DMS79 (cell line): ENCODE measurements at regions not wholly inside any gene's neighbourhood (a gene's known extent, or its start where the extent isn't known, plus 50 kb on each side); places are given as distances from the start of the nearest gene placed in this dataset.
A peak's percentile ranks its signal among the peaks of the same experiment; 100 is the strongest.

ENCODE experiments used
- DNase-seq: peaks from one replicate; lab custom pipeline; 2025; lab: John Stamatoyannopoulos, UW

GRCh38 chr1:60589916-60590315, 492.4 kb upstream of the NFIA start:
- no peak for DNase-seq

- no peak for DNase-seq
These were observed 493.2 kb upstream of the NFIA start for GRCh38 chr1:60589046-60589748.

- no peak for DNase-seq
These were observed 498.0 kb upstream of the NFIA start for GRCh38 chr1:60584371-60584770.

- no peak for DNase-seq
These were observed 498.7 kb upstream of the NFIA start for GRCh38 chr1:60583696-60584095.

- no peak for DNase-seq
These were observed 500.7 kb upstream of the NFIA start for GRCh38 chr1:60581455-60582220.

- no peak for DNase-seq
These were observed 503.5 kb upstream of the C1orf87 start for GRCh38 chr1:60577029-60577428.

GRCh38 chr1:60575326-60575977, 501.9 kb upstream of the C1orf87 start:
- no peak for DNase-seq

GRCh38 chr1:60573726-60574409, 500.3 kb upstream of the C1orf87 start:
- DNase-seq, result no peak

GRCh38 chr1:60573121-60573520, 499.6 kb upstream of the C1orf87 start:
- DNase-seq, result no peak

GRCh38 chr1:60572378-60572777, 498.8 kb upstream of the C1orf87 start:
- DNase-seq, result no peak

- DNase-seq, result no peak
These were observed 498.2 kb upstream of the C1orf87 start for GRCh38 chr1:60571811-60572210.

GRCh38 chr1:60569189-60569588, 495.6 kb upstream of the C1orf87 start:
- no peak for DNase-seq

GRCh38 chr1:60567256-60567655, 493.7 kb upstream of the C1orf87 start:
- DNase-seq, result no peak

GRCh38 chr1:60564916-60565750, 491.6 kb upstream of the C1orf87 start:
- DNase-seq, result no peak

GRCh38 chr1:60563777-60564535, 490.4 kb upstream of the C1orf87 start:
- no peak for DNase-seq

- no peak for DNase-seq
These were observed 489.2 kb upstream of the C1orf87 start for GRCh38 chr1:60562740-60563139.

- no peak for DNase-seq
These were observed 487.1 kb upstream of the C1orf87 start for GRCh38 chr1:60560701-60561100.

GRCh38 chr1:60558236-60558635, 484.7 kb upstream of the C1orf87 start:
- no peak for DNase-seq

- no peak for DNase-seq
These were observed 480.2 kb upstream of the C1orf87 start for GRCh38 chr1:60553730-60554129.

- peak; percentile 50 for DNase-seq
These were observed 474.3 kb upstream of the C1orf87 start for GRCh38 chr1:60547821-60548220.
